Activated naive CD8-positive, alpha-beta T cell treated with anti-CD3 and anti-CD28 coated beads, Interleukin-2, amount 10 ng/mL, durations not matched to agents 7 days and 5 days (primary cell): ENCODE measurements at regions not wholly inside any gene's neighbourhood (a gene's known extent, or its start where the extent isn't known, plus 50 kb on each side); places are given as distances from the start of the nearest gene placed in this dataset.

Experiments
- ATAC-seq: fragments of 150-1000 bp; cut with Tn5 transposase; one replicate; pipeline ENCODE4 v1.10.0; 2021; ENCODE audit warnings: low read depth, moderate library complexity
- POLR2A ChIA-PET: fragments of 350-600 bp; sonication (Branson Sonifier 250); formaldehyde crosslinking; loops from one replicate; lab custom pipeline; 2021; ENCODE audit warnings: antibody characterized with exemption; lab: Charles Lee
- DNase-seq: peaks from one replicate; pipeline ENCODE4 v3.0.0; 2021
- H3K27ac Mint-ChIP-seq: one replicate; pipeline ENCODE4 v1.8.0; 2022; ENCODE audit warnings: mild to moderate bottlenecking, mixed read lengths
- H3K27me3 Mint-ChIP-seq: one replicate; pipeline ENCODE4 v1.8.0; 2022; ENCODE audit warnings: mild to moderate bottlenecking, moderate library complexity, mixed read lengths
- H3K36me3 Mint-ChIP-seq: one replicate; pipeline ENCODE4 v1.8.0; 2021; ENCODE audit warnings: mild to moderate bottlenecking, mixed read lengths
- H3K4me1 Mint-ChIP-seq: one replicate; pipeline ENCODE4 v1.8.0; 2021; ENCODE audit warnings: mixed read lengths
- H3K4me3 Mint-ChIP-seq: one replicate; pipeline ENCODE4 v1.8.0; 2022; ENCODE audit warnings: mild to moderate bottlenecking, moderate library complexity, mixed read lengths
- H3K9me3 Mint-ChIP-seq: one replicate; pipeline ENCODE4 v1.8.0; 2021; ENCODE audit warnings: mixed read lengths

GRCh38 chr7:97512441-97513207, 219.3 kb upstream of the TAC1 start:
- H3K9me3 Mint-ChIP-seq, result no peaks in the 10 kb centered on the region
- DNase-seq (no peak), ATAC-seq (no peak)
- H3K27me3 Mint-ChIP-seq, result no peaks in the 10 kb centered on the region
- H3K4me1 Mint-ChIP-seq, result no peaks in the 10 kb centered on the region
- no peak overlapping the region for H3K4me3 Mint-ChIP-seq
- POLR2A ChIA-PET, result no interaction called here
- no peaks in the 10 kb centered on the region for H3K36me3 Mint-ChIP-seq
- no peak overlapping the region for H3K27ac Mint-ChIP-seq

DNA sequence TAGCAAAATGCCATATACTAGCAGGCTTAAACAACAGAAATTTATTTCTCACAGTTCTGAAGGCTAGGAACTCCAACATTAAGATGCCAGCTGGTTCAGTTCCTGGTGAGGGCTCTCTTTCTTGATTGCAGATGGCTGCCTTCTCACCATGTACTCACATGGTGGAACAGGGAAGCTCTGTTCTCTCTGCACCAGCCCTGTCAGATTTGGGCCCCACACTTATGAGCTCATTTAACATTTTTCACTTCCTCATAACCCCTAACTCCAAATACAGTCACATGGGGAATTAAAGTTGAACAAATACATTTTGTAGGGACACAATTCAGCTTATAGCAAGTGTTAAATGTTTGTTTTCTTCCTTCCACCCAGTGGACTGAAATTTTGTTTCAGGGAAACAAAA, 218.6 kb upstream of the TAC1 start:
- Mint-ChIP-seq H3K27me3 (no peaks in the 10 kb centered on the region), H3K9me3 (no peaks in the 10 kb centered on the region), H3K36me3 (no peaks in the 10 kb centered on the region), H3K27ac (no peak overlapping the region), H3K4me3 (no peak overlapping the region), H3K4me1 (no peaks in the 10 kb centered on the region)
- DNase-seq (no peak), ATAC-seq (no peak)
- POLR2A ChIA-PET, result no interaction called here

- POLR2A ChIA-PET, result no interaction called here
- Mint-ChIP-seq H3K27ac (no peak overlapping the region), H3K9me3 (peaks cover 6% of the 10 kb centered on the region), H3K27me3 (no peaks in the 10 kb centered on the region), H3K4me3 (no peak overlapping the region), H3K4me1 (no peaks in the 10 kb centered on the region), H3K36me3 (no peaks in the 10 kb centered on the region)
- no peak for DNase-seq
- ATAC-seq, result no peak
These were observed 190.7 kb upstream of the TAC1 start for GRCh38 chr7:97541188-97541587.

DNA sequence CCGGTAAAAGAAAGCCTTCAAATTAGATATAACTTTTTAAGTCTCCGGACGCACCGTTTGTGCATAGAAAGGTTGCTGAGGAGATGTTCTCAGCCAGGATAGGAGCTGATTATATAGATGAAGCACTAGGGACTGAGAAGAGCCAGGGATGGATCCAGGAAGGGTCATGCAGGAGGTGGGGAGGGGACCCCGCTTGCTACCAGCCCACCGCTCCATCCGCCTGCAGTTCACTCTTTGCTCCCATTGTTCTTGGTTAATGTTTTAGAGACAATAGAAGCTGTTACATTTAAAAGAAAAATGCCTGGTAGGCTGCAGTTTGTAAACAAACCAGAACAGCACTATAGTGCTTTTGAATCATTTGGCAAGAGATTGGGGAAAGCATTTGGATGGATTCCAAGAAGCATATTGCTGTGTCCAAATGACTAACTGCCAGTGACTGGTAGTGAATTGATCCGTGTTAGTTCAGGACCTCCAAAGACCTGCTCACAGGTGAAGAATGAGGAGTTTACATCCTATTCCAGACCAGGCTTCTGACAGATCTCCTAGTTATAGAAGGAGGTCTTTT, 175.9 kb upstream of the TAC1 start:
- POLR2A ChIA-PET, result no interaction called here
- H3K36me3 Mint-ChIP-seq, result no peaks in the 10 kb centered on the region
- DNase-seq (no peak), ATAC-seq (no peak)
- no peaks in the 10 kb centered on the region for H3K4me1 Mint-ChIP-seq
- H3K27me3 Mint-ChIP-seq, result no peaks in the 10 kb centered on the region
- H3K9me3 Mint-ChIP-seq, result peaks cover 10% of the 10 kb centered on the region
- no peak overlapping the region for H3K4me3 Mint-ChIP-seq
- no peak overlapping the region for H3K27ac Mint-ChIP-seq

DNA sequence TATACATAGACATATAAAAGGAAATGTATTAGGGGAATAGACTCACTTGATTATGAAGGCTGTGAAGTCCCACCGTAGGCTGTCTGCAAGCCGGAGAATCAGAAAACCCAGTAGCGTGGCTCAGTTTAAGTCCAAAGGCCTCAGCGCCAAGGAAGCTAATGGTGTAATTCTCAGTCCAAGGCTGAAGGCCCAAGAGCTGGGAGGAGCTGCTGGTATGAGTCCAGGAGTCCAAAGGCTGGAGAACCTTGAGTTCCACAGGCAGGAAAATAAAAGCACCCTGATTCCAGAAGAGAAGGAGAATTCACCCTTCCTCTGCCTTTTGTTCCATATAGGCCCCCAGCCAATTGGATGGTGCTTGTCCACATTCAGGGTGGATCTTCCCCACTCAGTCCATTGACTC, 166.2 kb upstream of the TAC1 start:
- Mint-ChIP-seq H3K27me3 (no peaks in the 10 kb centered on the region), H3K4me1 (no peaks in the 10 kb centered on the region), H3K9me3 (peaks cover 5% of the 10 kb centered on the region), H3K27ac (no peak overlapping the region), H3K36me3 (no peaks in the 10 kb centered on the region), H3K4me3 (no peak overlapping the region)
- POLR2A ChIA-PET, result no interaction called here
- no peak for ATAC-seq
- DNase-seq, result no peak

- ATAC-seq (no peak), DNase-seq (no peak)
- H3K36me3 Mint-ChIP-seq, result no peaks in the 10 kb centered on the region
- no peaks in the 10 kb centered on the region for H3K27me3 Mint-ChIP-seq
- POLR2A ChIA-PET, result no interaction called here
- H3K4me1 Mint-ChIP-seq, result no peaks in the 10 kb centered on the region
- H3K9me3 Mint-ChIP-seq, result peaks cover 1% of the 10 kb centered on the region
- H3K27ac Mint-ChIP-seq, result no peak overlapping the region
- no peak overlapping the region for H3K4me3 Mint-ChIP-seq
These were observed 158.8 kb upstream of the TAC1 start for GRCh38 chr7:97573065-97573464.

- POLR2A ChIA-PET, result no interaction called here
- Mint-ChIP-seq H3K36me3 (no peaks in the 10 kb centered on the region), H3K27me3 (no peaks in the 10 kb centered on the region)
These were observed 155.8 kb upstream of the TAC1 start for GRCh38 chr7:97576043-97576442.

GRCh38 chr7:97578225-97578624, 153.7 kb upstream of the TAC1 start:
- H3K4me3 Mint-ChIP-seq, result no peak overlapping the region
- H3K9me3 Mint-ChIP-seq, result peaks cover 6% of the 10 kb centered on the region
- no peak for DNase-seq
- POLR2A ChIA-PET, result no interaction called here
- H3K27ac Mint-ChIP-seq, result no peak overlapping the region
- H3K27me3 Mint-ChIP-seq, result no peaks in the 10 kb centered on the region
- ATAC-seq, result no peak
- no peaks in the 10 kb centered on the region for H3K4me1 Mint-ChIP-seq
- no peaks in the 10 kb centered on the region for H3K36me3 Mint-ChIP-seq

More at GRCh38 chr7:97576043-97576442, 155.8 kb upstream of the TAC1 start:
- Mint-ChIP-seq H3K4me1 (no peaks in the 10 kb centered on the region), H3K27ac (no peak overlapping the region), H3K9me3 (peaks cover 1% of the 10 kb centered on the region), H3K4me3 (no peak overlapping the region)
- DNase-seq (no peak), ATAC-seq (no peak)

DNA sequence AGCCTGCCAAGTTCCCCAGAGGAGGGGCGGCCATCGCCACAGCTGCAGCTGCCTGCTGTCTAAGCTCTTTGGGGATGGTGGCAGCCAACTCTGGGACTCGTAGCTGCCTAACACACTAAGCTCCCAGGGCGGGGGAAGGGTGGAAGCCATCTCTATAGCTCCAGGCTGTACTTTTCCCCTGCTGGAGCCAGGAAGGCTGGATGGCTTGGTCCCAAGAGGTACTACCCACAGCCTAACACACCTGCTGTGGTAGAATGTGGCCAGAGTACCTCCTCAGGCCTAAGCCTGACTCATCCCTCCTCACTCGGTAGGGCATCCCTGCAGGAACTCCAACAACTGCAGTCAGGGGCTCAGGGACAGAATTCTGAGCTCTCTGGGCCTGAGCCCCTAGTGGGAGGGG, 151.7 kb upstream of the TAC1 start:
- H3K27me3 Mint-ChIP-seq, result no peaks in the 10 kb centered on the region
- no peak for ATAC-seq
- no peak overlapping the region for H3K4me3 Mint-ChIP-seq
- peaks cover 6% of the 10 kb centered on the region for H3K9me3 Mint-ChIP-seq
- no peak for DNase-seq
- no peak overlapping the region for H3K27ac Mint-ChIP-seq
- no peaks in the 10 kb centered on the region for H3K4me1 Mint-ChIP-seq
- no peaks in the 10 kb centered on the region for H3K36me3 Mint-ChIP-seq
- POLR2A ChIA-PET, result no interaction called here

- DNase-seq, result no peak
- Mint-ChIP-seq H3K4me3 (no peak overlapping the region), H3K4me1 (no peaks in the 10 kb centered on the region), H3K9me3 (no peaks in the 10 kb centered on the region), H3K27ac (no peak overlapping the region), H3K27me3 (no peaks in the 10 kb centered on the region), H3K36me3 (no peaks in the 10 kb centered on the region)
- POLR2A ChIA-PET, result no interaction called here
- ATAC-seq, result no peak
These were observed 136.4 kb upstream of the TAC1 start for GRCh38 chr7:97595439-97595838.

DNA sequence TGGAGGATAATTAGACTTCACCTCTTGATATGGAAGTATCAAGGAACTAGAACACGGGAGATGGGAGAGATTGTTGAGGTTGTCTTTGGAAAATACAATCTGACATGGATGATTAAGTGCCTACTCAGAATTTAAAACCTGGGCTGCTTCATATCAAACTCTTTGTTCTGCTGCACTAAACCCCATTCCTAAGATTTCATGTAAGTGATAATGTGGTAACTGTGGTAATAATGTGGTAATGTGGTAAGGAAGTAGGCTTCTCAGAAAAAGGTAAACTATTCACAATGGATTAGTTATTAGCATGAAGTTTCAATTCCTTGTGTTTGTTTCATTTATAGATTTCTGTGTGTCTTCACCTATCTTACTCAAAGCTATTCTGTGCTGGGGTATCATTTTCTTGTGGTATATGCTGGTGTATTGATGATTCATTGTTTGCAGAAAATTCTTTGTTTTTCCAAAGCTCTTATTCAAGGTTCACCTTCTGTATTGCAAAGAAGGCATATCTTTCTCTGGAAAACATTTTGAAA, 129.9 kb upstream of the TAC1 start:
- Mint-ChIP-seq H3K4me1 (peaks cover 10% of the 10 kb centered on the region), H3K27me3 (no peaks in the 10 kb centered on the region), H3K9me3 (no peaks in the 10 kb centered on the region), H3K4me3 (no peak overlapping the region), H3K27ac (no peak overlapping the region), H3K36me3 (no peaks in the 10 kb centered on the region)
- POLR2A ChIA-PET, result no interaction called here
- DNase-seq (no peak), ATAC-seq (no peak)

- H3K27ac Mint-ChIP-seq, result no peak overlapping the region
- H3K4me3 Mint-ChIP-seq, result no peak overlapping the region
- peaks cover 2% of the 10 kb centered on the region for H3K9me3 Mint-ChIP-seq
- no peaks in the 10 kb centered on the region for H3K36me3 Mint-ChIP-seq
- no peaks in the 10 kb centered on the region for H3K27me3 Mint-ChIP-seq
- DNase-seq (no peak), ATAC-seq (no peak)
- H3K4me1 Mint-ChIP-seq, result no peaks in the 10 kb centered on the region
- POLR2A ChIA-PET, result no interaction called here
These were observed 111.4 kb upstream of the TAC1 start for GRCh38 chr7:97620495-97620894.

DNA sequence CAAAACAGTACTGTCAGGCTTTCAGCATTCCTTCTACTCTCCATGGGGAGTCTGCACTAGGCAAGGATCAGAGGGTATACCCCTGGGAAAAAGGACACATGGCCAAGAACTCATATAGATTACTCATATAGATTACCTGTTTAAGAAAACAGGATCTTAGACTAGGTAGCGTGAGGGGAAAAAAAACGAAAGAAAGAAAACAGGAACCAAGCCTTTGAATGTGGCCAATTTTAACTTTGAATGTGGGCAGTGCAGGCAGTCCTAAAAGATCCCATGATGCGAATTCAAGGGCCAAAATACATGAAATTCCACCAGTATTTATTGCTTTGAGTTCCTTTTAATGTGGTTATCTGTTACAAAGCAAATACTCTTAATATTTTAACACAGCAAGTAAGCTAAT, 108.6 kb upstream of the TAC1 start:
- H3K36me3 Mint-ChIP-seq, result no peaks in the 10 kb centered on the region
- POLR2A ChIA-PET, result no interaction called here
- no peak for DNase-seq

DNA sequence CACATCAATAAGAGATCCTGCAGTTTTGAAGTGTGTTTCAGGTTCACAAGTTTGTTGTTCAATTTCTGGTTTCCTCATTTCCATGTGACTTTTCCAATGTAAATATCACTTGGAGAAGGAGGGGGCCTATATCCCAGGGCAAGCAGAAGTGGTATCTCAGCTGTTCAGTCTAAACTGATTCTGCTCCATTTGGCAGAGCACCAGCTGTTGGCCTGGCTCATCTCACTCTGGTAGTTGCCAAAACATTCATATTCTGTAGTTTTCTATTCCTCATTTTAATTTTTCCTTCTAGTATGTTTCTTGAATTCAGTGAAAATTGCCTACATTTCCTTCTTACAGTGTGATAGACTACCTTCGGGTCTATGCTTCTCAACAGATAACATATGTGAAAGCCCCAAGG, 101.8 kb upstream of the TAC1 start:
- no peak for ATAC-seq
- H3K4me3 Mint-ChIP-seq, result no peak overlapping the region
- H3K27me3 Mint-ChIP-seq, result no peaks in the 10 kb centered on the region
- H3K9me3 Mint-ChIP-seq, result peaks cover 3% of the 10 kb centered on the region
- POLR2A ChIA-PET, result no interaction called here
- no peaks in the 10 kb centered on the region for H3K4me1 Mint-ChIP-seq
- no peak overlapping the region for H3K27ac Mint-ChIP-seq
- H3K36me3 Mint-ChIP-seq, result no peaks in the 10 kb centered on the region
- DNase-seq, result no peak

More for the DNA sequence above, 108.6 kb upstream of the TAC1 start:
- Mint-ChIP-seq H3K27ac (no peak overlapping the region), H3K4me3 (no peak overlapping the region), H3K27me3 (no peaks in the 10 kb centered on the region), H3K9me3 (peaks cover 5% of the 10 kb centered on the region), H3K4me1 (no peaks in the 10 kb centered on the region)
- no peak for ATAC-seq
